Astrocyte (in vitro differentiated cells and primary cell): ENCODE measurements at regions not wholly inside any gene's neighbourhood (a gene's known extent, or its start where the extent isn't known, plus 50 kb on each side); places are given as distances from the start of the nearest gene placed in this dataset.

Source experiments
- EZH2 ChIP-seq: IDR thresholded peaks from 2 replicates; pipeline ENCODE4 v1.6.1; 2012; ENCODE audit warnings: mild to moderate bottlenecking, low read length, inconsistent platforms; ENCODE audit not compliant: insufficient read depth
- TF ChIP-seq, protein P1 (sequence below): IDR thresholded peaks from 2 replicates; pipeline ENCODE4 v1.5.1; 2011; ENCODE audit warnings: low read depth, mild to moderate bottlenecking, inconsistent platforms, low read length, moderate library complexity; ENCODE audit not compliant: insufficient read depth

GRCh38 chr6:85887461-85887860 is 244.8 kb upstream of the SYNCRIP start:
- TF ChIP-seq, protein P1, sequence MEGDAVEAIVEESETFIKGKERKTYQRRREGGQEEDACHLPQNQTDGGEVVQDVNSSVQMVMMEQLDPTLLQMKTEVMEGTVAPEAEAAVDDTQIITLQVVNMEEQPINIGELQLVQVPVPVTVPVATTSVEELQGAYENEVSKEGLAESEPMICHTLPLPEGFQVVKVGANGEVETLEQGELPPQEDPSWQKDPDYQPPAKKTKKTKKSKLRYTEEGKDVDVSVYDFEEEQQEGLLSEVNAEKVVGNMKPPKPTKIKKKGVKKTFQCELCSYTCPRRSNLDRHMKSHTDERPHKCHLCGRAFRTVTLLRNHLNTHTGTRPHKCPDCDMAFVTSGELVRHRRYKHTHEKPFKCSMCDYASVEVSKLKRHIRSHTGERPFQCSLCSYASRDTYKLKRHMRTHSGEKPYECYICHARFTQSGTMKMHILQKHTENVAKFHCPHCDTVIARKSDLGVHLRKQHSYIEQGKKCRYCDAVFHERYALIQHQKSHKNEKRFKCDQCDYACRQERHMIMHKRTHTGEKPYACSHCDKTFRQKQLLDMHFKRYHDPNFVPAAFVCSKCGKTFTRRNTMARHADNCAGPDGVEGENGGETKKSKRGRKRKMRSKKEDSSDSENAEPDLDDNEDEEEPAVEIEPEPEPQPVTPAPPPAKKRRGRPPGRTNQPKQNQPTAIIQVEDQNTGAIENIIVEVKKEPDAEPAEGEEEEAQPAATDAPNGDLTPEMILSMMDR: no peak
- no peak for TF ChIP-seq EZH2
